ENCODE measurements at regions not wholly inside any gene's neighbourhood (a gene's known extent, or its start where the extent isn't known, plus 50 kb on each side); places are given as distances from the start of the nearest gene placed in this dataset.
A peak's percentile ranks its signal among the peaks of the same experiment; 100 is the strongest.

DNA sequence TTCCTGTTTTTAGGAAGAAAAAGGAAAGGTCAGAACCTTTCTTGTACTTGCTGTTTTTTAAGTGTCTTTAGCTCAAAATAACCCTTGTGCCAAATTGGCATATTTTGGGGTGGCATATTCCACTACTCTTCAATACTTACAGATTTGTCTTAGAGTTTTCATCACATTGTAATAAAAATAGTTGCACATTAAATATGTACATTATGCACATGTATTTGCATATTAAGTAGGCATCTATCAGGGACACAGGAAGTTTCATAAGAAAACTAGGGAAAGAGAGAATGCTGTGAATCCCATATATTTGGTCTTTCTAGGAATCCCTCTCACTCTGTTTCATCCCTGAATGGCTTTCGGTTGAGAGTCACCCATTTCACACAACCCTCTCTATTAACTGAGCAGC is 139.6 kb downstream of the LARP7 start:
- no peaks in the 10 kb centered on the region for H3K36me3 Mint-ChIP-seq (ENCODE audit: low read depth)
- POLR2A ChIA-PET = no interaction called here
- H3K9me3 Mint-ChIP-seq (ENCODE audit: insufficient read depth) = no peaks in the 10 kb centered on the region
- peaks cover 3% of the 10 kb centered on the region for H3K27me3 Mint-ChIP-seq (ENCODE audit: low read depth)
- H3K4me1 Mint-ChIP-seq (ENCODE audit: low read depth) = no peaks in the 10 kb centered on the region
- CTCF ChIA-PET = interaction anchor here (0.9 to 1.0 kb wide), 3 partner anchors 11 to 70 kb away, joined by 3 to 9 read pairs (median 5); no protein-coding TSS in a partner anchor
- DNase-seq (no peak), ATAC-seq (no peak)
- no peak overlapping the region for H3K27ac Mint-ChIP-seq
- no peak overlapping the region for H3K4me3 Mint-ChIP-seq

DNA sequence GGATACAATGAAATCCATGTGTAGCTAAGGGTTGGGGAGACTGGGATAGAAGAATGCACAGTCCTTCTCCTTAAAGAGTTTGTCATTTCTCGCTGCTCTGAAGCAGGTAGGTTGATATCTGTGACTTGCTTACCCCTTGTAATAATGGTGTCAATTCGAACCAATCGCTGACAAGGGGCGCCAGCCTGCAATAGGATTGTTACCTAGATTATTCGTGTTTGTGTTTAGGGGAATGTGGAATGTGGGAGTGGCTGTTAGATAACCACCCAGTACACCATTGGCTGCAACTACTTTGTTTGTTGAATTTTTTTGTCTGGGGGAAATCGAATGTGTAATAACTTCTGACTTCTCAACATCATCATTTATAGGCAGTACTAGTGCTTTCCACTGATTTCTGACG is 141.6 kb downstream of the LARP7 start:
- Mint-ChIP-seq H3K27ac (no peak overlapping the region), H3K27me3 (ENCODE audit: low read depth) (peaks cover 3% of the 10 kb centered on the region), H3K9me3 (ENCODE audit: insufficient read depth) (no peaks in the 10 kb centered on the region), H3K4me1 (ENCODE audit: low read depth) (no peaks in the 10 kb centered on the region), H3K4me3 (no peak overlapping the region), H3K36me3 (ENCODE audit: low read depth) (no peaks in the 10 kb centered on the region)
- ATAC-seq (no peak), DNase-seq (no peak)
- ChIA-PET CTCF (no interaction called here), POLR2A (no interaction called here)

DNA sequence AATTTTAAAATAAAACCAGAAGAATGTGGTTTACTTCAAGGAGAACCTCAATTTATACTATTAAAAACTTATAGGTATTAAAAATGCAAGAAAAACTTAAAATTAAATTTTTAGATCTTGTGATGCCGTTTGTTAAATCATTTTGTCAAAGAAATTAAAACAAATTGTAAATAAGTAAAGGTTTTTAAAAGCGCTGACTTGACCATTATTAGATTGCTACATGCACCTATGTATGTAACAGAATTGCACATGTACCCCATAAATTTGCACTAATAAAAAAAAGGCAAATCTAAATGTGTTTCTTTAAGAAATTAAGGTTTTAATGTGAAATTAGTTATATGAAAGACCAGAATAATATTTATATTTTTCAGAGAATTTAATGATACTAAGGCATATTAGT is 156.1 kb downstream of the LARP7 start:
- ChIA-PET CTCF (interaction anchor here (0.6 kb wide), 1 partner anchor 11 kb away, joined by 3 read pairs; no protein-coding TSS in a partner anchor), POLR2A (no interaction called here)

DNA sequence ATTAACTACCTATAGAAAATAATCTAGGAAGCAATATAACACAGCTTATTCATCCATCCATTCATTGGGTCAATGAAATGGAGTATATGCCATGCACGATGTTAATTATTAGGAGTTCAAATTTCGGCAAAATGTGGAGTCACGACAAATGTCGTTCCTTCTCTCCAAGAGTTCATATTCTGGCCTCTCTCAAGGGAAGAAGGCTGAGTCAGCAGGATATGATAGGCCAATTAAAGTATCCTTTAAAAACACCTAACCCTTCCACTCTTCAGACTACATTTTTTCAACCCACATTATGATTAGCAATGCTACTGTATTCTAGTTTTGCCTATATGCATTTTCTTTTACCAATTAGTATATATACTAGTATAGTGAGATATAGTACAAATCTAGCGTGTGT is 163.1 kb downstream of the LARP7 start:
- Mint-ChIP-seq H3K27me3 (ENCODE audit: low read depth) (peaks cover 3% of the 10 kb centered on the region), H3K4me3 (no peak overlapping the region), H3K36me3 (ENCODE audit: low read depth) (no peaks in the 10 kb centered on the region), H3K27ac (no peak overlapping the region), H3K9me3 (ENCODE audit: insufficient read depth) (no peaks in the 10 kb centered on the region), H3K4me1 (ENCODE audit: low read depth) (no peaks in the 10 kb centered on the region)
- DNase-seq = no peak
- no peak for ATAC-seq
- POLR2A ChIA-PET = no interaction called here
- CTCF ChIA-PET = no interaction called here

More for the DNA sequence above, 156.1 kb downstream of the LARP7 start:
- no peak for DNase-seq
- no peaks in the 10 kb centered on the region for H3K9me3 Mint-ChIP-seq (ENCODE audit: insufficient read depth)
- H3K27ac Mint-ChIP-seq = no peak overlapping the region
- no peak overlapping the region for H3K4me3 Mint-ChIP-seq
- ATAC-seq = no peak
- peaks cover 7% of the 10 kb centered on the region for H3K27me3 Mint-ChIP-seq (ENCODE audit: low read depth)
- no peaks in the 10 kb centered on the region for H3K36me3 Mint-ChIP-seq (ENCODE audit: low read depth)
- no peaks in the 10 kb centered on the region for H3K4me1 Mint-ChIP-seq (ENCODE audit: low read depth)

DNA sequence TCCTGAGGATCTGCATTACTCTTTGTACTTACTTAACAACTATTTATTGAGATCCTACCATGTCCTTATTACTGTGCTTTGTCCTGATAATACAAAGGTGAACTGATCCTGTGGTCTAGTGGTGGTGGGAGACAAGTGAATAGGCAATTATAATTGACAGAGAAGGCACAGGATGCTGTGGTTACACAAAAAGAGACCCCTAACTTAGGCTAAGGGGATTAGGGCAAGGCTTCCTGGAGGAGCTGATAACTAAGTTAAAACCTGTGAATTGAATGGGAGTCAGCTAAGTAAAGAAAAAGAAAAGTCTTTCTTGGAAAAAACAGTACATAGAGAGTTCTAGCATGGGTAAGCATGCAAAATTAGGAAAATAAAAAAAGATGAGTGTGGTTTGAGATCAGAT is 164.4 kb downstream of the LARP7 start:
- Mint-ChIP-seq H3K4me1 (ENCODE audit: low read depth) (no peaks in the 10 kb centered on the region), H3K36me3 (ENCODE audit: low read depth) (no peaks in the 10 kb centered on the region), H3K4me3 (no peak overlapping the region), H3K27me3 (ENCODE audit: low read depth) (no peaks in the 10 kb centered on the region), H3K27ac (no peak overlapping the region), H3K9me3 (ENCODE audit: insufficient read depth) (no peaks in the 10 kb centered on the region)
- ATAC-seq (no peak), DNase-seq (no peak)
- CTCF ChIA-PET = no interaction called here
- POLR2A ChIA-PET = no interaction called here

DNA sequence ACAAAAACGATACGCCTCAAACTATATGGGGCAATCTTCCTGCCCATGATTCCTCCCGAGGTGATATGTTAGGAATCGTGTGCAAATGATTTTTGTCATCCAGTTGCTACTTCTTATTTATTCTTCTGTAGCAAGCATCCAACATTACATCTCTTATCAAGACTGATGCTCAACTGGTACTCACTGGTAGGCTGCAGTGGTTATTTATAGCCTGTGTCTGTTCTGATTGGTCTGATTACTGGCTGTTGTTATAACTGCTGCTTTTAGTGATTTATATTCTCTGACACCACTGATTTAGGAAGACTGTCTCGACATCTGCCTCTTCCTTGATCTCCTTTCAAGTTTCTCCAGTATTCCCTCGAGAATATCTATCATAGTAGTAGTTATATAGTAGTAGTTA is 165.8 kb downstream of the LARP7 start:
- Mint-ChIP-seq H3K36me3 (ENCODE audit: low read depth) (no peaks in the 10 kb centered on the region), H3K27me3 (ENCODE audit: low read depth) (no peaks in the 10 kb centered on the region), H3K9me3 (ENCODE audit: insufficient read depth) (no peaks in the 10 kb centered on the region), H3K4me3 (no peak overlapping the region), H3K27ac (no peak overlapping the region), H3K4me1 (ENCODE audit: low read depth) (no peaks in the 10 kb centered on the region)
- ATAC-seq = no peak
- CTCF ChIA-PET = no interaction called here
- POLR2A ChIA-PET = no interaction called here
- DNase-seq = no peak

DNA sequence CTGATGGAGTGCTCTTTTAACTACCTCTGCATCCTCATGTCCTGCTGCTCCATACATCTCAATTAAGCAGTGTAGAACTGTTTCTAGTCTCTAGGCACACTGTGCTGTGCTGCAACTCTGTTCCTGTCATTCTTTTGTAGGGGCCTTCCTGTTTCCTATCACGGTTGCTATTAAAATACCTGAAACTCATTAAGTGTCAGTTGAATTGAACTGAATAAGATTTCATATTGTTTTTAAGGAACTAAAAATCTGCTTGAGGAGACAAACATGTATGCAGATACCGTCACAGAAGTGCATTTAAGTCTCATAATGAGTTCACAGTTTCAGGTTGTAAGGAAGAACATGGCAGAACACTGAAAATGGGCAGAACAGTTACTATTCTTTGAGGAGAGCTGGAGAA is 170.1 kb downstream of the LARP7 start:
- no peak overlapping the region for H3K4me3 Mint-ChIP-seq
- H3K4me1 Mint-ChIP-seq (ENCODE audit: low read depth) = no peaks in the 10 kb centered on the region
- no peaks in the 10 kb centered on the region for H3K36me3 Mint-ChIP-seq (ENCODE audit: low read depth)
- POLR2A ChIA-PET = no interaction called here
- H3K27me3 Mint-ChIP-seq (ENCODE audit: low read depth) = no peaks in the 10 kb centered on the region
- H3K9me3 Mint-ChIP-seq (ENCODE audit: insufficient read depth) = no peaks in the 10 kb centered on the region
- DNase-seq (no peak), ATAC-seq (no peak)
- no peak overlapping the region for H3K27ac Mint-ChIP-seq
- CTCF ChIA-PET = no interaction called here

DNA sequence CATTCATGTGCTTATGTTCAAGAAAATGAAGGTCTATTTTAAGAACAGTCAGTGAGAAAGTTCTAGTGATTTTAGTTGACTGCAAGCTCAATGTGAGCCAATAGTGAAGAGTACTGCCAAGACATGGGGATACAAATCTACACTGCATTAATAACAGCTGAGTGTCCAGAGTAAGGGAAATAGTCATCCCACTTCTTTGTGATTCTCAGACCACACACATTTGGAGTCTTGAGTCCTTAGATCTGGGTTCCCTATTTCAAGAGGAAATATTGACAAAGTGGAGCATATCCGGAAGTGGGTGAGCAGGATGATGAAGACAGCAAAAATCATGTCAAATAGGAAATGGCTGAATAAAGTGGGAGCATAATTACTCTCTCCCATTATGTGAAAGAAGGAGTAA is 171.1 kb downstream of the LARP7 start:
- ChIA-PET POLR2A (no interaction called here), CTCF (no interaction called here)
- H3K9me3 Mint-ChIP-seq (ENCODE audit: insufficient read depth) = no peaks in the 10 kb centered on the region
- H3K27me3 Mint-ChIP-seq (ENCODE audit: low read depth) = no peaks in the 10 kb centered on the region
- no peak overlapping the region for H3K27ac Mint-ChIP-seq
- no peak for DNase-seq
- no peaks in the 10 kb centered on the region for H3K4me1 Mint-ChIP-seq (ENCODE audit: low read depth)
- no peak overlapping the region for H3K4me3 Mint-ChIP-seq
- no peak for ATAC-seq
- H3K36me3 Mint-ChIP-seq (ENCODE audit: low read depth) = no peaks in the 10 kb centered on the region

DNA sequence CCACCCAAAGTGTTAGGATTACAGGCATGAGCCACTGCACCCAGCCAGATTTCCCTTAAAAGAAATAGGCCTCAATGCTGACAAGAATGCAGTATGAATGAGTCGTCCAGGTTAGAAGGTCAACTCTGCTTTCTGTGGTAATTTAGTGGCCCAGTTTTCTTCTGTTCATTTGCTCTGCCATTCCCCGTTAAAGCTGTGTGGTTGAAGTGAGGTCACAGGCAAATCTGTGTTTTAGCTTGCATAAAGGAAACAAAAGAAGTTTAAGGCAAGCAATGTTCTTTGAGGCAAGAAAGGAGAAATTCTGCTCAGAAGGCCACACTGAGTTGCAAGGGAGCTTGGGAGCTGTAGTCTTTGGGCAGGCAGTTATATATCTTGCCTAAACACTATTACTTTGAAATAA is 176.8 kb downstream of the LARP7 start:
- H3K27me3 Mint-ChIP-seq (ENCODE audit: low read depth) = peaks cover 4% of the 10 kb centered on the region
- no peaks in the 10 kb centered on the region for H3K9me3 Mint-ChIP-seq (ENCODE audit: insufficient read depth)
- ATAC-seq (no peak), DNase-seq (no peak)
- H3K36me3 Mint-ChIP-seq (ENCODE audit: low read depth) = no peaks in the 10 kb centered on the region
- H3K4me3 Mint-ChIP-seq = no peak overlapping the region
- ChIA-PET POLR2A (no interaction called here), CTCF (interaction anchor here (1.1 to 2.3 kb wide), 3 partner anchors 48 to 138 kb away, joined by 3 to 6 read pairs (median 3); no protein-coding TSS in a partner anchor)
- H3K27ac Mint-ChIP-seq = no peak overlapping the region
- H3K4me1 Mint-ChIP-seq (ENCODE audit: low read depth) = peaks cover 10% of the 10 kb centered on the region

DNA sequence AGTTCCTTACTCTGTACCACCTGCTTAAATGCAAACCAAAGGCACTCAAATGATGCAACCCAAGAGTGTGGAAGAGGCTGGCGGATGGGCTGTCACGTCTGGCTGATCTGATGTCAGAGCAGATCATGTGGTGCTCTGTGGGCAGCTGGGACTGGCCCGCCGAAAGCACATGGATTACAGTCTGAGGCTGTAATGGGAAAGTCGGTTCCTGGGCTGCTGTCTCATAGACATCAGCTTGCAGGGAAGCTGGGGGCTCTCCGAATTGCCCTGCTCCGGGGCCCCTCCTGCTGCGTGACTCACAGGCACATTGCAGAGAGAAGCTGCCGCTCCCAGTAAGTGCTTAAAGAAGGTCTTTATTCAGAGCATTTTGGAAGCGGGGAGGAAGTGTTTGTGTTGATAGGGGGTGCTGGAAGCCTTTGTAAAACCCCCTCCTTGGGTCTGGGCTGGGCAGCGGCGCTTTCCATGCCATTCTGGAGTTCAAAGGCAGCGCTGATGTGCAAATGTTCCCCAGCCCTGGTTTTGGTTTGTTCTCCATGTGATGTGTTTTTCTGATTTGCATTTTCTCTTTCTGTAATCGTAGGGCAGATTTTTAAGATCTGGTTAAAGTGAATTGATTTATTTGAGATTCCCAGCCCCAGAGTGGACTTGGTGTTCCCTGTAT is 181.1 kb downstream of the LARP7 start:
- peak; percentile 91 for ATAC-seq
- H3K27ac Mint-ChIP-seq = peak overlapping the region; percentile 40
- H3K4me1 Mint-ChIP-seq (ENCODE audit: low read depth) = peaks cover 10% of the 10 kb centered on the region
- peaks cover 14% of the 10 kb centered on the region for H3K27me3 Mint-ChIP-seq (ENCODE audit: low read depth)
- ChIA-PET CTCF (interaction anchor here (1.0 kb wide), 1 partner anchor 120 kb away, joined by 5 read pairs; no protein-coding TSS in a partner anchor), POLR2A (no interaction called here)
- H3K4me3 Mint-ChIP-seq = peak overlapping the region; percentile 69
- H3K9me3 Mint-ChIP-seq (ENCODE audit: insufficient read depth) = no peaks in the 10 kb centered on the region
- peak; percentile 60 for DNase-seq
- H3K36me3 Mint-ChIP-seq (ENCODE audit: low read depth) = no peaks in the 10 kb centered on the region

DNA sequence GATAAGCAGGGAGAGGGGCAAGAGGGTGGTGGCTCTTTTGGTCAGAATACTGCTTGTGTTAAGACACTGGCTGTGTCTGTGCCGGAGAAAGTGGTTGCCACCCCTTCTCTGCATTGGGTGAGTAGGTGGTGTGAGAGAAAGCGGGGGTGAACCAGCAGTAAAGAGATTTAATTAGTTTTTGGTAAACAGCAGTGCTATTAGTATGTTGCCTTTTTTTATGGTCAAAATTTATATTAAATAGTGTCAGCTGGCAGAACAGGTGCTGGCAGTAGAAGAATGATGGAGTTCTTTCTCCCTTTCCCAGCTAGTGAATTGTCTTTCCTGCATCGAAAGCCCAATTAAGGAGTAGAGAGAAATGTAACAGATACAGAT is 181.6 kb downstream of the LARP7 start:
- CTCF ChIA-PET = no interaction called here
- Mint-ChIP-seq H3K4me1 (ENCODE audit: low read depth) (peaks cover 10% of the 10 kb centered on the region), H3K9me3 (ENCODE audit: insufficient read depth) (no peaks in the 10 kb centered on the region), H3K27ac (no peak overlapping the region), H3K4me3 (peak overlapping the region; percentile 69), H3K36me3 (ENCODE audit: low read depth) (no peaks in the 10 kb centered on the region), H3K27me3 (ENCODE audit: low read depth) (peaks cover 14% of the 10 kb centered on the region)
- ATAC-seq (peak; percentile 34), DNase-seq (no peak)
- POLR2A ChIA-PET = no interaction called here

DNA sequence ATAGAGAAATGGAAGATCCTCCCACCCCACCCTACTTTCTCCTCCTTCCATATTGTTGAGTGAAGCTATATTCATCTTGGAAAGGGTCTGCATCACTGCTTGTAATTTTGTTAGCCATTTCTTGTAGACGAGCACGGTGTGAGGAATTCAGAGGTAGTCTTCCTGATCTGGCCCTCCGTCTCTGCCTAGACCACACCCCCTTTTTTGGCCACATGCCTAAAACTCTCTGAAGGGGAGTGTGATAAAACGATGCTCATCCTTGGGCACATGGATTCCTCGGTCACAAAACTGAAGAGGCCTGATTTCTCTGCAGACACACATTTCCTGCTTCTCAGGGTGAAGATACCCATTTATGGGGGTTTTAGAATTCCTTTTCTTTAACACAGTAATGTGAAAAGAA is 182.8 kb downstream of the LARP7 start:
- ChIA-PET POLR2A (no interaction called here), CTCF (interaction anchor here (0.6 kb wide), 1 partner anchor 55 kb away, joined by 3 read pairs; no protein-coding TSS in a partner anchor)
- no peaks in the 10 kb centered on the region for H3K36me3 Mint-ChIP-seq (ENCODE audit: low read depth)
- H3K9me3 Mint-ChIP-seq (ENCODE audit: insufficient read depth) = no peaks in the 10 kb centered on the region
- peaks cover 10% of the 10 kb centered on the region for H3K4me1 Mint-ChIP-seq (ENCODE audit: low read depth)
- H3K4me3 Mint-ChIP-seq = no peak overlapping the region
- H3K27ac Mint-ChIP-seq = no peak overlapping the region
- peaks cover 14% of the 10 kb centered on the region for H3K27me3 Mint-ChIP-seq (ENCODE audit: low read depth)
- DNase-seq (no peak), ATAC-seq (no peak)

DNA sequence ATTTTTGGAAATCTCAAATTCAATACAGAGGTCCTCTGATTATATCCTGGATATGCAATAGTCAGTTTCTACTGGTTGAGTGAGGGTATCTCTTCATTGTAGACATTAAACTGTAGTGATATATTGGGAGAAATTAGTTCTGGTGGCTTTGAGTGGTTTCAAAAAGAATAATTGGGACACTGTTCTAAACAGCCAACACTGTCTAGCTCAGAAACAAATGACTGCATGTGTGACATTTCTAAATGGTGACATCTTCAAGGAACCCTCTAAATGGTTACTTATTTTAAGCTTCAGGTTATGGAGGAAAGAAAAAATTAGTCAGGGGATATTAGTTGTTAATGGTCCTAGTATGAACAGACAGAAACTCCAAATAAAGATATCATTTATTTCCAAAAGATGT is 186.2 kb downstream of the LARP7 start:
- H3K9me3 Mint-ChIP-seq (ENCODE audit: insufficient read depth) = no peaks in the 10 kb centered on the region
- H3K27ac Mint-ChIP-seq = no peak overlapping the region
- H3K4me1 Mint-ChIP-seq (ENCODE audit: low read depth) = peaks cover 4% of the 10 kb centered on the region
- no peak overlapping the region for H3K4me3 Mint-ChIP-seq
- H3K36me3 Mint-ChIP-seq (ENCODE audit: low read depth) = no peaks in the 10 kb centered on the region
- CTCF ChIA-PET = no interaction called here
- POLR2A ChIA-PET = no interaction called here
- peaks cover 16% of the 10 kb centered on the region for H3K27me3 Mint-ChIP-seq (ENCODE audit: low read depth)
- ATAC-seq (no peak), DNase-seq (no peak)
